ENCODE measurements at regions not wholly inside any gene's neighbourhood (a gene's known extent, or its start where the extent isn't known, plus 50 kb on each side); places are given as distances from the start of the nearest gene placed in this dataset.
"Not testable (repeated sequence)": the region's sequence is repeated elsewhere in the genome, so short reads cannot be mapped to it uniquely, and the experiment has no call there.

DNA sequence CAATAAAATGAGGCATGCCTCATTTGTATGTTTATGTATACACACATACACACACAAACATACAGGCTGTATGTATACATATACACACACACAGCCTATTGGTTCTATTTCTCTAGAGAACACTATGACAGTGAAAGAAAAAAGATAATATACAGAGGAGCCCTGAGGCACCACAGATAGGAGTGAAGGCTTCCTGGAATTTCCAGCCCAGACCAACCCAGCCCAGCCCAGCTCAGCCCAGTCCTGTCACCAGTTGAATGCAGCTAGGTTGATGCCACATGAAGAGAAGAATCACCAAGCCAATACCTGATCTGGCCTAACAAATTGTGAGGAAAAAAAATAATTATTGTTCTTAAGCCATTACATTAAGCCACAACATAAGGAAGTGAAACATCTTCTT, 126.9 kb upstream of the PDE4D start:
- Histone ChIP-seq H3K4me3 (ENCODE audit: low read depth, low read length) (no peak overlapping the region), H3K9ac (ENCODE audit: low read depth, low read length) (no peak overlapping the region), H3K9me3 (ENCODE audit: control insufficient read depth, insufficient read depth, low read length) (no peaks in the 10 kb centered on the region)

GRCh38 chr5:60018960-60019359, 125.4 kb upstream of the PDE4D start:
- not testable (repeated sequence) for H3K9me3 ChIP-seq (ENCODE audit: control insufficient read depth, insufficient read depth, low read length); H3K9ac ChIP-seq (ENCODE audit: low read depth, low read length); H3K4me3 ChIP-seq (ENCODE audit: low read depth, low read length); H3K27me3 ChIP-seq (ENCODE audit: control insufficient read depth, insufficient read depth, low read length); H3K36me3 ChIP-seq (ENCODE audit: control insufficient read depth, insufficient read depth, low read length); H3K4me1 ChIP-seq (ENCODE audit: control insufficient read depth, insufficient read depth, low read length)

More for the DNA sequence above, 126.9 kb upstream of the PDE4D start:
- Histone ChIP-seq H3K4me1 (ENCODE audit: control insufficient read depth, insufficient read depth, low read length) (no peaks in the 10 kb centered on the region), H3K36me3 (ENCODE audit: control insufficient read depth, insufficient read depth, low read length) (no peaks in the 10 kb centered on the region), H3K27me3 (ENCODE audit: control insufficient read depth, insufficient read depth, low read length) (no peaks in the 10 kb centered on the region)

GRCh38 chr5:60018091-60018490, 124.6 kb upstream of the PDE4D start:
- H3K4me1 ChIP-seq (ENCODE audit: control insufficient read depth, insufficient read depth, low read length) = no peaks in the 10 kb centered on the region
- no peaks in the 10 kb centered on the region for H3K27me3 ChIP-seq (ENCODE audit: control insufficient read depth, insufficient read depth, low read length)
- H3K9ac ChIP-seq (ENCODE audit: low read depth, low read length) = no peak overlapping the region
- no peaks in the 10 kb centered on the region for H3K9me3 ChIP-seq (ENCODE audit: control insufficient read depth, insufficient read depth, low read length)
- H3K4me3 ChIP-seq (ENCODE audit: low read depth, low read length) = no peak overlapping the region
- H3K36me3 ChIP-seq (ENCODE audit: control insufficient read depth, insufficient read depth, low read length) = no peaks in the 10 kb centered on the region

DNA sequence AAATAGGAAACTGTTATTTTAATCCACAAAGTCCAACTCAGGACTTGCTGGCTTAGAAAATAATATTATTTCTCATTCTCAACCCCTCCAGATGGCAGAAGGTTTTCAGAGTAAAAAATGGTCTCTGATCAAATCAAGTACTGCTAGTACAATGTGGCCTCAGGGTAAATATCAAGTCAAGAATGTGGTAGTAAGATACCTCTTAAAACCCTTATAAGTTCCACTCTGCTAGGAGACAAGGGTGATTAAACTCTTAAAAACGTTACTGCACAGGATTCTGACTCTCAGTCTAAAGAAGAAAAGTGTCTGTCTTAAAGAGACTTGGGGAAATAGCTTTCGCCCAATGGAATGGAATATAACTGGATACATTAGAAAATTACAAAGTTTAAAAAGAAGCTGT, 120.8 kb upstream of the PDE4D start:
- no peak overlapping the region for H3K4me3 ChIP-seq (ENCODE audit: low read depth, low read length)
- no peaks in the 10 kb centered on the region for H3K4me1 ChIP-seq (ENCODE audit: control insufficient read depth, insufficient read depth, low read length)
- no peaks in the 10 kb centered on the region for H3K36me3 ChIP-seq (ENCODE audit: control insufficient read depth, insufficient read depth, low read length)
- H3K9ac ChIP-seq (ENCODE audit: low read depth, low read length) = no peak overlapping the region
- no peaks in the 10 kb centered on the region for H3K9me3 ChIP-seq (ENCODE audit: control insufficient read depth, insufficient read depth, low read length)
- no peaks in the 10 kb centered on the region for H3K27me3 ChIP-seq (ENCODE audit: control insufficient read depth, insufficient read depth, low read length)

DNA sequence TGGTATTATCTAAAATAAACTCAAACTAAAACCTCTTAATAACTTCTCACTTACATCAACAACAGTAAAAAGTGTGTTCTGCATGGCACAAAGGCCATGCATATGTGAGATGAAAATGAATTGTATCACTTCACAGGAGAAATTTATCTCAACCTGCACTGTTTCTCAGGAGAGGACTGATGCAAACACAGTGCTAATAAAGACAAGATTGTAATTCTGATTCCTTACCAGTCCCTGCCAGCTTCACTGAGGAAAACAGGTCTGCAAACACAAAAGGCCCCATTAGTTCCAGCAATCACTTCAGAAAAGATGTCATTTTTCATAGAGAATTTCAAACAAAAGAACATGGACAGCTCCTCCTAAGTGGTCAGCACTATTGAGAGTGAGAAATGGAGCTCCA, 117.3 kb upstream of the PDE4D start:
- Histone ChIP-seq H3K4me3 (ENCODE audit: low read depth, low read length) (no peak overlapping the region), H3K36me3 (ENCODE audit: control insufficient read depth, insufficient read depth, low read length) (no peaks in the 10 kb centered on the region), H3K9me3 (ENCODE audit: control insufficient read depth, insufficient read depth, low read length) (no peaks in the 10 kb centered on the region), H3K4me1 (ENCODE audit: control insufficient read depth, insufficient read depth, low read length) (no peaks in the 10 kb centered on the region), H3K9ac (ENCODE audit: low read depth, low read length) (no peak overlapping the region), H3K27me3 (ENCODE audit: control insufficient read depth, insufficient read depth, low read length) (no peaks in the 10 kb centered on the region)

DNA sequence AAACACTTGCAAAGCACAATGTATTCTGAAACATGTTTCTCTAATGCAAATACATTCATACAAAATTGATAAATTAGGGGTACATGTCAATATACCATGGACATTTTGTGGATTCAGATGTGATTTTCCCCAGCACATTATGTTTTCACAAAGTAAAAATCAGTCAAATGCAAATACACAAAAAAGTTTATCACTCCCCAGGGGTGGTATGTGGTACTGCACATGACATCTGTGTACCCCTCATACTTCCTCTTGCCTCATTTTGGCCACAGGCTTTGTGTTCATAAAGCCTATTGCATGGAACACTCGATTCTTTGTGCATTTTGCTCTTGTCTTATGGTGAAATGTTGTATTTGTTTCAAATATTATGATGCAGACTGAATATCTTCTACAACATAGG, 116.8 kb upstream of the PDE4D start:
- Histone ChIP-seq H3K36me3 (ENCODE audit: control insufficient read depth, insufficient read depth, low read length) (no peaks in the 10 kb centered on the region), H3K4me1 (ENCODE audit: control insufficient read depth, insufficient read depth, low read length) (no peaks in the 10 kb centered on the region), H3K9me3 (ENCODE audit: control insufficient read depth, insufficient read depth, low read length) (no peaks in the 10 kb centered on the region), H3K27me3 (ENCODE audit: control insufficient read depth, insufficient read depth, low read length) (no peaks in the 10 kb centered on the region), H3K9ac (ENCODE audit: low read depth, low read length) (no peak overlapping the region), H3K4me3 (ENCODE audit: low read depth, low read length) (no peak overlapping the region)

- no peaks in the 10 kb centered on the region for H3K36me3 ChIP-seq (ENCODE audit: control insufficient read depth, insufficient read depth, low read length)
- H3K9ac ChIP-seq (ENCODE audit: low read depth, low read length) = no peak overlapping the region
- no peaks in the 10 kb centered on the region for H3K4me1 ChIP-seq (ENCODE audit: control insufficient read depth, insufficient read depth, low read length)
- no peaks in the 10 kb centered on the region for H3K27me3 ChIP-seq (ENCODE audit: control insufficient read depth, insufficient read depth, low read length)
- no peak overlapping the region for H3K4me3 ChIP-seq (ENCODE audit: low read depth, low read length)
- H3K9me3 ChIP-seq (ENCODE audit: control insufficient read depth, insufficient read depth, low read length) = no peaks in the 10 kb centered on the region
Observed at GRCh38 chr5:60007729-60008128, 114.2 kb upstream of the PDE4D start.

GRCh38 chr5:59999056-59999455, 105.5 kb upstream of the PDE4D start:
- Histone ChIP-seq H3K9me3 (ENCODE audit: control insufficient read depth, insufficient read depth, low read length) (no peaks in the 10 kb centered on the region), H3K9ac (ENCODE audit: low read depth, low read length) (no peak overlapping the region), H3K4me3 (ENCODE audit: low read depth, low read length) (no peak overlapping the region), H3K36me3 (ENCODE audit: control insufficient read depth, insufficient read depth, low read length) (no peaks in the 10 kb centered on the region), H3K27me3 (ENCODE audit: control insufficient read depth, insufficient read depth, low read length) (no peaks in the 10 kb centered on the region), H3K4me1 (ENCODE audit: control insufficient read depth, insufficient read depth, low read length) (no peaks in the 10 kb centered on the region)

- no peaks in the 10 kb centered on the region for H3K36me3 ChIP-seq (ENCODE audit: control insufficient read depth, insufficient read depth, low read length)
- no peak overlapping the region for H3K9ac ChIP-seq (ENCODE audit: low read depth, low read length)
- no peaks in the 10 kb centered on the region for H3K27me3 ChIP-seq (ENCODE audit: control insufficient read depth, insufficient read depth, low read length)
- no peaks in the 10 kb centered on the region for H3K9me3 ChIP-seq (ENCODE audit: control insufficient read depth, insufficient read depth, low read length)
- no peaks in the 10 kb centered on the region for H3K4me1 ChIP-seq (ENCODE audit: control insufficient read depth, insufficient read depth, low read length)
- H3K4me3 ChIP-seq (ENCODE audit: low read depth, low read length) = no peak overlapping the region
Observed at GRCh38 chr5:59992206-59992605, 98.7 kb upstream of the PDE4D start.

GRCh38 chr5:59988396-59988795, 94.9 kb upstream of the PDE4D start:
- Histone ChIP-seq H3K4me1 (ENCODE audit: control insufficient read depth, insufficient read depth, low read length) (no peaks in the 10 kb centered on the region), H3K9me3 (ENCODE audit: control insufficient read depth, insufficient read depth, low read length) (no peaks in the 10 kb centered on the region), H3K27me3 (ENCODE audit: control insufficient read depth, insufficient read depth, low read length) (no peaks in the 10 kb centered on the region), H3K9ac (ENCODE audit: low read depth, low read length) (no peak overlapping the region), H3K4me3 (ENCODE audit: low read depth, low read length) (no peak overlapping the region), H3K36me3 (ENCODE audit: control insufficient read depth, insufficient read depth, low read length) (no peaks in the 10 kb centered on the region)

DNA sequence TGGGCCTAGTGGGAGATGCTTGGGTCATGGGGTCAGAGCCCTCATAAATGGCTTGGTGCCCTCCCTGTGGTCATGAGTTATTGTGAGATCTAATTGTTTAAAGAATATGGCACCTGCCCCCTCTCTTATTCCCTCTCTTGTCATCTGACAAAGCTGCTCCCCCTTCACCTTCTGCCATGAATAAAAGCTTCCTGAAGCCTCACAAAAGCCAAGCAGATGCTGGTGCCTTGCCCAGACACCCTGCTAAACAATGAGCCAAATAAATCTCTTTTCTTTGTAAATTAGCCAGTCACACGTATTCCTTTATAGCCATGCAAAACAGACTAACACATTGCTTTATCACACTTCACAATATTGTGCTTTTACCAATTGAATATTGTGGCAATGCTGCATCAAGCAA, 82.8 kb upstream of the PDE4D start:
- H3K9me3 ChIP-seq (ENCODE audit: control insufficient read depth, insufficient read depth, low read length) = no peaks in the 10 kb centered on the region
- H3K27me3 ChIP-seq (ENCODE audit: control insufficient read depth, insufficient read depth, low read length) = no peaks in the 10 kb centered on the region
- no peak overlapping the region for H3K4me3 ChIP-seq (ENCODE audit: low read depth, low read length)
- H3K36me3 ChIP-seq (ENCODE audit: control insufficient read depth, insufficient read depth, low read length) = no peaks in the 10 kb centered on the region
- H3K9ac ChIP-seq (ENCODE audit: low read depth, low read length) = no peak overlapping the region
- H3K4me1 ChIP-seq (ENCODE audit: control insufficient read depth, insufficient read depth, low read length) = no peaks in the 10 kb centered on the region

GRCh38 chr5:59972043-59972442, 78.5 kb upstream of the PDE4D start:
- Histone ChIP-seq H3K9ac (ENCODE audit: low read depth, low read length) (no peak overlapping the region), H3K4me1 (ENCODE audit: control insufficient read depth, insufficient read depth, low read length) (no peaks in the 10 kb centered on the region)

GRCh38 chr5:59959330-59959729, 65.8 kb upstream of the PDE4D start:
- no peak overlapping the region for H3K4me3 ChIP-seq (ENCODE audit: low read depth, low read length)
- H3K36me3 ChIP-seq (ENCODE audit: control insufficient read depth, insufficient read depth, low read length) = no peaks in the 10 kb centered on the region
- H3K27me3 ChIP-seq (ENCODE audit: control insufficient read depth, insufficient read depth, low read length) = no peaks in the 10 kb centered on the region
- no peak overlapping the region for H3K9ac ChIP-seq (ENCODE audit: low read depth, low read length)
- no peaks in the 10 kb centered on the region for H3K9me3 ChIP-seq (ENCODE audit: control insufficient read depth, insufficient read depth, low read length)
- peaks cover 3% of the 10 kb centered on the region for H3K4me1 ChIP-seq (ENCODE audit: control insufficient read depth, insufficient read depth, low read length)

More at GRCh38 chr5:59972043-59972442, 78.5 kb upstream of the PDE4D start:
- H3K36me3 ChIP-seq (ENCODE audit: control insufficient read depth, insufficient read depth, low read length) = no peaks in the 10 kb centered on the region
- no peak overlapping the region for H3K4me3 ChIP-seq (ENCODE audit: low read depth, low read length)
- H3K27me3 ChIP-seq (ENCODE audit: control insufficient read depth, insufficient read depth, low read length) = no peaks in the 10 kb centered on the region
- no peaks in the 10 kb centered on the region for H3K9me3 ChIP-seq (ENCODE audit: control insufficient read depth, insufficient read depth, low read length)

All from iPS-15b (cell line).